SK-N-SH (cell line): ENCODE measurements at regions not wholly inside any gene's neighbourhood (a gene's known extent, or its start where the extent isn't known, plus 50 kb on each side); places are given as distances from the start of the nearest gene placed in this dataset.

Experiments
- CTCF ChIA-PET: fragments of 300-600, 350-600 bp; formaldehyde crosslinking; extraction: SDS; loops from one replicate; lab custom pipeline; 2021; lab: Yijun Ruan, JAX
- POLR2A ChIA-PET: fragments of 350-600 bp; sonication (Branson Sonifier 250); formaldehyde crosslinking; extraction: SDS; loops from one replicate; lab custom pipeline; 2020; ENCODE audit warnings: antibody characterized with exemption, inconsistent platforms; lab: Yijun Ruan, JAX
- DNase-seq: peaks from one replicate; pipeline ENCODE4 v3.0.0; 2012
- H2AFZ ChIP-seq: fragments of 200-600 bp; sonication (generic); 2 replicates; pipeline ENCODE4 v1.8.1; 2016; ENCODE audit warnings: antibody characterized with exemption, mild to moderate bottlenecking, low read depth
- H3F3A ChIP-seq: fragments of 200-600 bp; sonication (generic); replicated peaks from 2 replicates; pipeline ENCODE3; 2016; ENCODE audit warnings: antibody characterized with exemption, mild to moderate bottlenecking; ENCODE audit not compliant: insufficient read depth
- H3K27ac ChIP-seq, 2 experiments: fragments of 200-500 bp in 1 of 2; fragments of 200-600 bp in 1 of 2; sonication (Bioruptor generic) in 1 of 2; sonication (generic), shearing (Covaris generic) in 1 of 2; 2 replicates each; pipeline versions ENCODE4 v1.5.1 to v1.6.1; 2014 to 2016; ENCODE audit warnings: low read depth in 2 of 2, inconsistent platforms in 1 of 2, low read length in 1 of 2, mild to moderate bottlenecking in 1 of 2, mixed read lengths in 1 of 2
- H3K27me3 ChIP-seq: fragments of 200-600 bp; sonication (generic), shearing (Covaris generic); 2 replicates; pipeline ENCODE4 v1.6.1; 2016; ENCODE audit warnings: mixed run types; ENCODE audit not compliant: insufficient read depth
- H3K36me3 ChIP-seq, 2 experiments: fragments of 200-500 bp in 1 of 2; fragments of 200-600 bp in 1 of 2; sonication (Bioruptor generic) in 1 of 2; sonication (generic) in 1 of 2; replicated peaks in 1 of 2; 2 replicates each; pipeline versions ENCODE3 to v1.5.1; 2014 to 2016; ENCODE audit warnings: low read length in 1 of 2, mild to moderate bottlenecking in 1 of 2; ENCODE audit not compliant: insufficient read depth in 2 of 2, control insufficient read depth in 1 of 2
- H3K4me1 ChIP-seq, 2 experiments: fragments of 200-500 bp in 1 of 2; fragments of 200-600 bp in 1 of 2; sonication (Bioruptor generic) in 1 of 2; sonication (generic), shearing (Covaris generic) in 1 of 2; 2 replicates each; pipeline versions ENCODE4 v1.5.1 to v1.6.1; 2014 to 2016; ENCODE audit warnings: low read depth in 1 of 2, low read length in 1 of 2, mixed run types in 1 of 2; ENCODE audit not compliant: insufficient read depth in 2 of 2, control insufficient read depth in 1 of 2
- H3K4me2 ChIP-seq: fragments of 200-600 bp; sonication (generic), shearing (Covaris generic); 2 replicates; pipeline ENCODE4 v1.6.1; 2017; ENCODE audit warnings: mixed run types
- H3K4me3 ChIP-seq, 2 experiments: fragments of 200-500 bp in 1 of 2; fragments of 200-600 bp in 1 of 2; sonication (Bioruptor generic) in 1 of 2; sonication (generic), shearing (Covaris generic) in 1 of 2; 2 replicates each; pipeline versions ENCODE4 v1.5.1 to v1.8.1; 2014 to 2016; ENCODE audit warnings: low read depth in 2 of 2, inconsistent platforms in 1 of 2, low read length in 1 of 2, mild to moderate bottlenecking in 1 of 2, mixed read lengths in 1 of 2, moderate library complexity in 1 of 2
- H3K79me2 ChIP-seq: fragments of 200-600 bp; sonication (generic); 2 replicates; pipeline ENCODE4 v1.8.1; 2017; ENCODE audit warnings: mild to moderate bottlenecking; ENCODE audit not compliant: insufficient read depth
- H3K9ac ChIP-seq: fragments of 200-600 bp; sonication (generic); 2 replicates; pipeline ENCODE4 v1.6.1; 2017; ENCODE audit warnings: mixed run types
- H3K9me2 ChIP-seq: fragments of 200-600 bp; sonication (generic); 2 replicates; pipeline ENCODE4 v1.6.1; 2017; ENCODE audit warnings: mixed run types
- H3K9me3 ChIP-seq: fragments of 200-600 bp; sonication (generic); 2 replicates; pipeline ENCODE4 v1.6.1; 2017; ENCODE audit warnings: mixed run types, mild to moderate bottlenecking, moderate library complexity
- H4K20me1 ChIP-seq: fragments of 200-600 bp; sonication (generic); 2 replicates; pipeline ENCODE4 v1.6.1; 2017; ENCODE audit warnings: mild to moderate bottlenecking, mixed run types; ENCODE audit not compliant: insufficient read depth
- GATA2 ChIP-seq: sonication (generic); formaldehyde crosslinking; IDR thresholded peaks from 2 replicates; pipeline ENCODE4 v1.5.0; 2020; ENCODE audit warnings: mild to moderate bottlenecking, missing genetic modification reagents
- MEF2A ChIP-seq: IDR thresholded peaks from 2 replicates; pipeline ENCODE4 v1.4.0; 2012; ENCODE audit warnings: low read depth, borderline replicate concordance
- MXI1 ChIP-seq: IDR thresholded peaks from 2 replicates; pipeline ENCODE4 v1.6.1; 2012; ENCODE audit warnings: mild to moderate bottlenecking, low read depth, low read length, improper control_type of control experiment
- NRF1 ChIP-seq: IDR thresholded peaks from 2 replicates; pipeline ENCODE4 v1.6.1; 2012; ENCODE audit warnings: low read depth, mild to moderate bottlenecking, low read length
- POLR2AphosphoS5 ChIP-seq: IDR thresholded peaks from 2 replicates; pipeline ENCODE4 v1.6.1; 2012; ENCODE audit warnings: low read depth, low read length
- RCOR1 ChIP-seq: fragments of 150-350 bp; IDR thresholded peaks from 2 replicates; pipeline ENCODE4 v1.6.1; 2017; ENCODE audit warnings: antibody characterized with exemption, low read length
- RXRA ChIP-seq: IDR thresholded peaks from 2 replicates; pipeline ENCODE4 v1.4.0; 2012; ENCODE audit warnings: low read depth, mild to moderate bottlenecking, borderline replicate concordance
- SIN3A ChIP-seq: IDR thresholded peaks from 2 replicates; pipeline ENCODE4 v1.6.1; 2012; ENCODE audit warnings: low read depth, mild to moderate bottlenecking, low read length, moderate library complexity, borderline replicate concordance
- SMC3 ChIP-seq: IDR thresholded peaks from 2 replicates; pipeline ENCODE4 v1.6.1; 2012; ENCODE audit warnings: low read depth, low read length, improper control_type of control experiment
- WGBS: methylation state at CpG from one replicate; pipeline ENCODE4 v1.1.6; 2017; ENCODE audit warnings: low lambda C conversion rate; 5-methylcytosine and 5-hydroxymethylcytosine counted together
- TF ChIP-seq, protein P1 (sequence below): IDR thresholded peaks from 2 replicates; pipeline ENCODE4 v1.4.0; 2012; ENCODE audit warnings: low read depth, borderline replicate concordance
- TF ChIP-seq, protein P2 (sequence below): IDR thresholded peaks from 2 replicates; pipeline ENCODE4 v1.6.1; 2012; ENCODE audit warnings: mild to moderate bottlenecking, low read depth, low read length, moderate library complexity
- TF ChIP-seq, protein P3 (sequence below): IDR thresholded peaks from 2 replicates; pipeline ENCODE4; 2012

DNA sequence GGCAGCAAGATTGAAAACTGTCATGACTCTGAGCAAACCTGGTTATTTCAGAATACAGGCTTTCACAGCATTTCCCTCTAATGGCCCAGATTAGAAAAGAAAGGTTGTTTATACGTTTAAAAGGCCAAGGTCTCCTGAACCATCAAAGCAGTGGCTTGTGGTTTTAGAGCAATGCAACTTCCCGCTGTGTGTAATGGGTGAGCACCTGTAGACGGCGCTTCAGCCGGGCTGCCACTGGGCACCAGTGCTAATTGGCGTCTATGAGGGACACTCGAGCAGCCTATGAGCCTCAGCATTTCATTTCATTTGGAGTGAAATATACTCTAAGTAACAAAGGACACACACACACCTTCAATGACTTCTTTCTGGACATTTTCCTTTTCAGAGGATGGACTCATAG is 671.0 kb upstream of the FZD8 start (continued):
- no peak for TF ChIP-seq NRF1
- TF ChIP-seq, all 33 proteins: peak for 0

DNA sequence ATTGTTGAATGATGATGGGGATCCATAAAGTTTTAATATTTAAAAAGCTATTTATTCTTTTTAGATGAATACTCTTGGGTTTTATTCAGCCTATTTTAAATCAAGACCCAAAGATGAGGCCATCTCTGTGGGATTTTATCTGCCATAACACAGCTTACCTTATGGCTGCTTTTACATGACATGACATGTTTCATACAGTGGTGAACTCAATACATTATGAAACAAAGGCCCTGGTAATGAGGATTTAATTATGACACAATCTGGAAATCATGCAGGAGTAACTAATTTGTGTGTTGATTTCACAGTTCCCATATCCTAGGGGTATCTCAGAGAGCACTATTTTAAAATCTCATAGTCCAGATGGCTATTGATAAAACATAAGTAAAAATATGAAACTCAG is 661.8 kb upstream of the FZD8 start:
- Histone ChIP-seq H3K9me2 (no peaks in the 10 kb centered on the region), H3K27me3 (no peaks in the 10 kb centered on the region), H3K27ac (no peak overlapping the region), H3K36me3 (no peaks in the 10 kb centered on the region), H3K4me2 (no peak overlapping the region), H3K4me1 (no peaks in the 10 kb centered on the region), H3K4me3 (no peak overlapping the region), H3K79me2 (no peaks in the 10 kb centered on the region), H4K20me1 (no peaks in the 10 kb centered on the region), H2AFZ (no peak overlapping the region), H3K9ac (no peak overlapping the region), H3K9me3 (no peaks in the 10 kb centered on the region), H3F3A (no peaks in the 10 kb centered on the region)
- no peak for DNase-seq
- POLR2A ChIA-PET, result no interaction called here
- TF ChIP-seq GATA2, result 0 out of 2 replicates have a peak, but pooled peaks have one; percentile 23
- TF ChIP-seq, protein P1, sequence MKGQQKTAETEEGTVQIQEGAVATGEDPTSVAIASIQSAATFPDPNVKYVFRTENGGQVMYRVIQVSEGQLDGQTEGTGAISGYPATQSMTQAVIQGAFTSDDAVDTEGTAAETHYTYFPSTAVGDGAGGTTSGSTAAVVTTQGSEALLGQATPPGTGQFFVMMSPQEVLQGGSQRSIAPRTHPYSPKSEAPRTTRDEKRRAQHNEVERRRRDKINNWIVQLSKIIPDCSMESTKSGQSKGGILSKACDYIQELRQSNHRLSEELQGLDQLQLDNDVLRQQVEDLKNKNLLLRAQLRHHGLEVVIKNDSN, result no peak
- CTCF ChIA-PET, result no interaction called here

DNA sequence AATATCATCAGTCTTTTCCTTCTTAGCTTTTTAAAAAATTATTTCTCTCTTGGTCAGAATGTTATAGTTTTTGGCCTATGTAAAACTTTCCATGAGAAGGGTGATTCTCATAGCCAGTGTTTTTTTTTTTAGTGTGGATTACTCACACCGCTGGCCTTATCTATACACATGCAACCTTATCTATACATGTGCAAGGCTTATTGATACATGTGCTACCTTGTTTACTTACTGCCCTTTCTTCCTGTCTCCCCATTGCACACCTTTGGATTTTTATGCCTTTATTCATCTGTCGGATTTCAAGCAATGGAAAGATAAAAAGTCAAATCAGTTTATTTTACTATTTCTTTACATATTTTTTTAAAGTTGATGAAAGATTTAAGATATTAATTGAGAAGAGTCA is 660.0 kb upstream of the FZD8 start:
- Histone ChIP-seq H3K36me3 (no peaks in the 10 kb centered on the region), H4K20me1 (no peaks in the 10 kb centered on the region), H3K4me3 (no peak overlapping the region), H2AFZ (no peak overlapping the region), H3K4me1 (no peaks in the 10 kb centered on the region), H3K27ac (no peak overlapping the region), H3K4me2 (no peak overlapping the region), H3K27me3 (no peaks in the 10 kb centered on the region), H3K9me3 (no peaks in the 10 kb centered on the region), H3K9ac (no peak overlapping the region), H3K9me2 (no peaks in the 10 kb centered on the region), H3F3A (no peaks in the 10 kb centered on the region), H3K79me2 (no peaks in the 10 kb centered on the region)
- ChIA-PET POLR2A (no interaction called here), CTCF (no interaction called here)
- TF ChIP-seq MXI1, result no peak
- TF ChIP-seq SMC3, result no peak
- TF ChIP-seq RXRA, result no peak
- TF ChIP-seq, protein P2, sequence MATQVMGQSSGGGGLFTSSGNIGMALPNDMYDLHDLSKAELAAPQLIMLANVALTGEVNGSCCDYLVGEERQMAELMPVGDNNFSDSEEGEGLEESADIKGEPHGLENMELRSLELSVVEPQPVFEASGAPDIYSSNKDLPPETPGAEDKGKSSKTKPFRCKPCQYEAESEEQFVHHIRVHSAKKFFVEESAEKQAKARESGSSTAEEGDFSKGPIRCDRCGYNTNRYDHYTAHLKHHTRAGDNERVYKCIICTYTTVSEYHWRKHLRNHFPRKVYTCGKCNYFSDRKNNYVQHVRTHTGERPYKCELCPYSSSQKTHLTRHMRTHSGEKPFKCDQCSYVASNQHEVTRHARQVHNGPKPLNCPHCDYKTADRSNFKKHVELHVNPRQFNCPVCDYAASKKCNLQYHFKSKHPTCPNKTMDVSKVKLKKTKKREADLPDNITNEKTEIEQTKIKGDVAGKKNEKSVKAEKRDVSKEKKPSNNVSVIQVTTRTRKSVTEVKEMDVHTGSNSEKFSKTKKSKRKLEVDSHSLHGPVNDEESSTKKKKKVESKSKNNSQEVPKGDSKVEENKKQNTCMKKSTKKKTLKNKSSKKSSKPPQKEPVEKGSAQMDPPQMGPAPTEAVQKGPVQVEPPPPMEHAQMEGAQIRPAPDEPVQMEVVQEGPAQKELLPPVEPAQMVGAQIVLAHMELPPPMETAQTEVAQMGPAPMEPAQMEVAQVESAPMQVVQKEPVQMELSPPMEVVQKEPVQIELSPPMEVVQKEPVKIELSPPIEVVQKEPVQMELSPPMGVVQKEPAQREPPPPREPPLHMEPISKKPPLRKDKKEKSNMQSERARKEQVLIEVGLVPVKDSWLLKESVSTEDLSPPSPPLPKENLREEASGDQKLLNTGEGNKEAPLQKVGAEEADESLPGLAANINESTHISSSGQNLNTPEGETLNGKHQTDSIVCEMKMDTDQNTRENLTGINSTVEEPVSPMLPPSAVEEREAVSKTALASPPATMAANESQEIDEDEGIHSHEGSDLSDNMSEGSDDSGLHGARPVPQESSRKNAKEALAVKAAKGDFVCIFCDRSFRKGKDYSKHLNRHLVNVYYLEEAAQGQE, result no peak
- TF ChIP-seq MEF2A, result no peak
- TF ChIP-seq, protein P3, sequence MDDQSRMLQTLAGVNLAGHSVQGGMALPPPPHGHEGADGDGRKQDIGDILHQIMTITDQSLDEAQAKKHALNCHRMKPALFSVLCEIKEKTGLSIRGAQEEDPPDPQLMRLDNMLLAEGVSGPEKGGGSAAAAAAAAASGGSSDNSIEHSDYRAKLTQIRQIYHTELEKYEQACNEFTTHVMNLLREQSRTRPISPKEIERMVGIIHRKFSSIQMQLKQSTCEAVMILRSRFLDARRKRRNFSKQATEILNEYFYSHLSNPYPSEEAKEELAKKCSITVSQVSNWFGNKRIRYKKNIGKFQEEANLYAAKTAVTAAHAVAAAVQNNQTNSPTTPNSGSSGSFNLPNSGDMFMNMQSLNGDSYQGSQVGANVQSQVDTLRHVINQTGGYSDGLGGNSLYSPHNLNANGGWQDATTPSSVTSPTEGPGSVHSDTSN, result no peak
- no peak for TF ChIP-seq SIN3A
- no peak for TF ChIP-seq POLR2AphosphoS5
- TF ChIP-seq RCOR1, result no peak
- 79% methylated on average over 2 of the region's 2 CpGs for WGBS
- no peak for DNase-seq
